ENCODE measurements at regions not wholly inside any gene's neighbourhood (a gene's known extent, or its start where the extent isn't known, plus 50 kb on each side); places are given as distances from the start of the nearest gene placed in this dataset.

- TF ChIP-seq CTCF (IDR thresholded peaks at IDR 0.05; ENCODE audit: poor library complexity) (no peak), EZH2 (IDR thresholded peaks at IDR 0.05; ENCODE audit: borderline replicate concordance) (no peak), EZH2phosphoT487 (IDR thresholded peaks at IDR 0.05; ENCODE audit: low read depth, severe bottlenecking, unreplicated experiment) (no peak)
These were observed 305.0 kb downstream of the SOX9 start for GRCh38 chr17:72425794-72426168.
